ENCODE measurements at regions not wholly inside any gene's neighbourhood (a gene's known extent, or its start where the extent isn't known, plus 50 kb on each side); places are given as distances from the start of the nearest gene placed in this dataset.

DNA sequence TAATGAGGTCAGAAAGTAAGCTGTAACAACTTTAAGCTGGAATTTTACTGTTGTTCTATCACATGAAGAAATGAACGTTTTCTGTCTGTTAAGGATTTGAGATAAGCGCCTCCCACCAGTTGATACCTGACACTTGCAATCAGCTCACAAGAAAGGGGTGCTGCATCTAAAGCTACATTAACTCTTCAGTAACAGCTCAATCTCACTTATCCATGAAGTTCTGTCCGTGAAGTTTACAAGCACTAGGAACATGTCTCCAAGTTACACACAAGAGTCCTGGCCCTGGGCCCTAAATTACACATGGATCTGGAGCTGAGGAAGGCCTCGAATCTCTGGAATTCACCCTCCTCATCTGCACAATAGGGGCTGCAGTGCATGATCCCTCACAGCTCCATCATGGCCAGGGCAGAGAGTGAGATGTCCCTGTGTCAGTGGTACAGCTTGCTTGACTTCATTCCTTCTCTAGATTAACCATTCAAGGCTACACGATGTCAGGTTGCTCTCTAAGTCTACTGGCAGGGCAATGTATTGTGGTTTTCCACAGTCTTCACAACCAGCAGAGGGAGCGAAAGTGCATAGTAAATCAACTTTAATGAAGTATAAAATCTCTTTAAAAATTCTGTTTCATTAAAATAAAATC lies 182.4 kb upstream of the MCHR2 start:
- DNase-seq = no peak

DNA sequence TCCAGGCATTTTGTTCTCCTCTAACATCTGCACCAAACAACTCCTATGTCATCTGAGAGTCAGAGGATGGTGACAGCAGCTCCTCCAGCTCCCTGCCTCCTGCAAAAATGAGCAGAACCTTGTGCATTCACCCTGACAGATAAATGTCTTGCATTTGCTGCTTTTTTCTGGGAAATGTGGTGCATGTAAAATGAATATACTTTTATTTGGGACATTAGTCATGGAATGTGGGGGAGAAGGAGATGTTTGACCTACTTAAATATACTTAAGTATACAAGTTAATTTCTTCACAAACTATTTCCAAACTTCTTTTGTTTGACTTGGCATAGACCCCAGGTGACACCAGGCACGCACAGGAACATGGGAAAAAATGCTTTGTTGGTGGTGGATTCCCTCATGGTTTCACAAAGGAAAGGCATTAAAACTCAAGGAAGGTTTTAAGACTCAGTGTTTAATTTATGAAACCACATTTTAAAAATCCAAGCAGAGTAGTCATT lies 181.8 kb upstream of the MCHR2 start:
- DNase-seq = no peak

DNA sequence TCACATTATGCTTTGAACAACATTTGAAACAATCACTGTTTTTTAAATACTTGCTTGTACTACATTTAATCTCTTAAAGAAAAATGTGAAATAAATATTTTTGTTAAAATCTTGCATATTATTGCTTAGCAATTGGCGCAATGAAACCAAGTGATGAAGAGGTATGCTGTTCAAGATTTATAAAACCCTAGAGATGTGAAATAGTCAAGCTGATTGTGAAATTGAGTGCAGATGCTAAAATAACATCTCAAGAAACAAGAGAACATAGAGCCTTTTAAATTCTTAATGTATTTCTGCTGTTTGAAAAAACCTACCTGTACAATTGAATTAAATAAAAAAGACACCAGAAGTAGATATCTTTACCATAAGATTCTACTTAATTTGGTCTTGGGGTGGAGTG lies 179.2 kb upstream of the MCHR2 start:
- no peak for DNase-seq

DNA sequence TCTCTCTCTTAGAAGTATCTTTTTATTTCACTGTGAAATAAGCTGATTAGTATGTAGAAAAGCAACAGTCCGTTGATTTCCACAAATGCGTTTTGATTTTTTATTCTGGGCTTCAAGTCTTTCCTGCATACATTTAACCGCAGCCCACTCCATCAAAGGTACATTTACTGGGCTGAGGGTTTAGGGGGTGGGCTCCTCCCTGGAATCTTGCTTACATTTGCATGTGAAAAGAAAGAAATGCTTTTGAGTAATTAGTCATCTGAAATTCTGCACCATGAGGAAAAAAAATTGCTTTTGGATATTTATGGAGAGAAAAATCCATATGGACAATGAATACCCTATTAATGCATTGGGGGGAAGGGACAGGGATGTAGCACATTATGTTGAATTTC lies 178.3 kb upstream of the MCHR2 start:
- DNase-seq = no peak

DNA sequence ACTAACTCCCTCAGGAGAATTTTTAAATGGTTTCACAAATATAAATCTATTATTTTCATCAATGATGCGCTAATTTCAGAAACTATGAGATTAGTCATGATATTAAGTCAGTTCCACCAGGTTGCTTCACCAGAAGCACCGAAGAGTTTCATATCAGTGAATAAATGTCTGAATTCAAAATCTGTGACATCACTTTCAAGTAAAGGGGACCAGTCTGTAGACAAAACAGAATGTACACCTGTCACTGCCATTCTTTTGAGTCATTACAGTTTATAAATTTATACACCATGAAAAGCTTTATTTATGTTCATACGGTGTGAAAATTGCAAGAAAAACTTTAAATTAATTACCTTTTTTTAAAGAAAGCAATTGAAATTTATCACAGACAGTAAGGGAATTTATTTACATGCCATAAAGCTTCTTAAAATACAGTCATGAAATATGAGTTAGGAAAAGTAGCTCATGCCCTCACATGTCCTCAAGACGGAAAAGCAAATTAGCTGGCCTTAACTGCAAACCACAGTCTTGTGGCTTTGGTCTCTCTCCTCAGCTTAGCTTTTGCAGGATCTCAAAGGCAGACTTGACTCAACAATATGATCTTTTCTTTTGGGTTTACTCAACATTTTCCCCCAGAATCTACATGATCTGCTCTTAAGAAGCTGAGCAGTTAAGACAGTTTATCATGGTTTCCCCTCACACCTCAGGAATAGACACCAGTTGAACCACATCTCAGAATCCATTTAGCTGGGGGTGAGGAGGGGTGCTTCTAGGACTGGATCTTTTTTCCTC lies 177.7 kb upstream of the MCHR2 start:
- DNase-seq = no peak

DNA sequence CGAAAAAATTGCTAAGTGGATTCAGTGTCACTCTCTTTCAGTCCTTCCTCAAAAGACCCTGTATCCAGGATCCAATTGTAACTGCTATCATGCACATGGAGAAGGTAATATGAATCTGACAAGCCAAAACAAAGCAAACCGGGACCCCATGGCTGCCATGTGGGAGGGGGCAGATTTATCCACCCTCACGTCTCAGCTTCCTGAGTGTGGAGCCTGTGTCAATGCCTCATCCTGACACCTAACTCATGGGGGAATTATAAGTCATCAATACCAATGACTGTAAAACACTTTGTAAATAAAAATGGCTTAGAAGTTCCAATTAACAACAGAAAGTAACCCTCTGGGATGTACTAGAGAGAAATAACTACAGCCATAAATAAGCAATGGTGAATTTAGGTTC lies 174.1 kb upstream of the MCHR2 start:
- no peak for DNase-seq

DNA sequence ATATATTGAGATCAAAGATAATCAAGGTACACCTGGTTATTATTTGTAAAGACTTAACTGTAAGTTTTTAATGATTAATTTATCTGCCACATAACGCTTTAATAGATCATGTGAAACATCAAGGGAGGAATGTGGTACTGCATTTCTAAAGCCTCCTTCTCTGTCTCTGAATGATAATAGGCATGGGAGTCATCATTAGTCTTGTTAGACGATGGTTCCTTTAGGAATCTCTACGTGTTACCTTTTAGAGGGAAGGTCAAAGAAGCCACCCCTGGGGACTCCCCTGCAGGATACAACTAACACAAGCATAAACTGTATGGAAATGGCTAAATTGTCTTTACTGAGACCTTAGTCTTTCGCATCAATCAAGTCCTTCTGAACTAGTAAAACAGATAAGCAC lies 173.6 kb upstream of the MCHR2 start:
- no peak for DNase-seq

DNA sequence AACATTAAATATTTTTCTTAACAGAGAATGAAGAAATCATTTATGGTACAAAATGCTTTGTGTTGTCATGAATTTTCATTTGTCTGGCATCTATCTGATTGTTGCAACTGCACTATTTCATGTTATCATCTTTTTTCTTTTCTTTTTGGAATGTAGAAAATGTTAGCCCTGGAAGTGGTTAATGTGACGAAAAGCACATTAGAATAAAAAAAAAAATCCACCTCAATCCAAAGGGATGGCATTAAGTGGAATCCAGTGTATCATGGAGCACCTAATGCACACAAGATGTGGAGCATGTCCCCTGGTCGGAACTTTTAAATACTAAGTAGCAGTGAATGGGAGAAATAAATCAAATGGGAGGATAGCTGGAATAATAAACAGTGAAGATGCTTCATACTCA lies 172.9 kb upstream of the MCHR2 start:
- DNase-seq = no peak

DNA sequence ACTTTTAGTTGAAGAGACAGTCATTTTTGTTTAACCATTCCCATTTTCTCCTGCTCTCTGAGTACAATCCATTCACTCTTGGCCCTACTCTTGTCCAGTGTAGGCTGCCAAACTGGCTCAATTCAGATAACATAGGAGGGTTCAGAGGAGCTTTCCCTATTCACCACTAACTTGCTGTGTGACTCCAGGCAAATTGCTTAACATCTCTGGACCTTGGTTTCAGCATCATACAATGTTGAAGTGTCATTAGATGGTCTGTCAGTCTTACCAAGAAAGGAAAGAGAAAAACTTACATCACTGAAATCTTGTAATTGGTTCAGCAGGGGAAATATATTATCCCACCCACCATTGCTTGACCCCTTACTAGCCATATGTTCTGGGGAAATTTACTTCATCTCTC lies 171.4 kb upstream of the MCHR2 start:
- DNase-seq = no peak

DNA sequence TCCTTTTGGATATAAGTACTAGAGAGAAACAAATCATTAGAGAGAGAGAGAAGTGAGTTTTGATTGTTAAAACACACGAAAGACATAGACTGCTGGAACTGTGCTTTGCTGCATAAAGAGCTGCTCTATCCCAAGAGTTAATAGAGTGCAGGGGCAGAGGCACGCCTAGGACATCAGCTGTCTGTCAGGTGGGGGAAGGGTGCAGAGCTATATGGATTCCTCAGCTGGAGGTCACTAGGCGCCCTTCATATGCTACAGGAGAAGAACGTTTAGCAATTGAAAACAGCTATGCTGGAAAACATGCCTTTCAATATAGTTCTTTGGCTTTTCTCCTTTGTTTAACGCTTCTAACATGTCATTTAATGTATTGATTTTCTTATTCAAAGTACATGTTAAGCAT lies 169.0 kb upstream of the MCHR2 start:
- no peak for DNase-seq

DNA sequence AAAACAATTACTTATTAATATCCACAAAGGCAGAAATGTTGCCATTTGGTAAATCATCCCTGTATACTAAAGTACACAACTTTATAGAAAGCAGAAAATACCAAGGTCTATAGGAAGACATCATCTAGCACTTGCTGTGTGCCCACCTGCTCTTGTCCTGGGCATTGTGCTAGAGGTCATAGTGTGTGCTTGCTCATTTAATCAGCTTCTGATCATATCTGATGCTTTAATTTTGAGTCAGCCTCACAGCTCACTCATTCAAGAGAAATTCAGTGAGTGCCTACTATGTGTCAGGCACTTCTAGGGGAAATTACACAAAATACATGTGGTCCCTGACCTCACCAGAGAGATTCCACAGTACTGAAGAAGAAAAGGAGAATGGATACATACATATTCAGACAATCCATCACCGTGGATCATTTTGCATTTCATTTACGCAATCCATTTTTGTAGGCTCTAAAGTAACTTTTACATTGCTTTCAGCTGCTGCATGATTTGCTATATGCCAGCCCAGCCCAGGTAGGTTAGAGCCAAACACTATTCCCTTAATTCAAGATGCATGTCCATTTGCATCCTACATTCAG lies 167.9 kb upstream of the MCHR2 start:
- no peak for DNase-seq

DNA sequence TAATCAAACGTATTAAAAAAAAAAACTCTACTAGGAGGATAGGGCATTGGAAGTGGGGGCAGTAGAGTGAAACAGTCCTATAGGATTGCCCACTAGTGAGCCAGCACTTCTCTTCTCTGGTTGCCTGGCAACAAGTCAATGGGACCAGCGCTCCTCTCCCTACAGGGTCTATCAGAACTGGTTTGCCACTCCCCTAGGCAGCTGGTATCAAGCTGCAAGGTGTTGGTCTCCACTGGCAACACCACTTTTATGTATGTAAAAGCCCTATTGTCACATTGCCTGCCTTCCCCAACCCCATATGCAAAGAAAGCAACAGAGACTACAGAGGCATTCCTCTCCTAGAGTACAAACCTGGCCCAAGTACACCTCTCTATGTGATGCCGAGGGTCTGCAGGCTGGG lies 166.9 kb upstream of the MCHR2 start:
- DNase-seq = peak; percentile 9

DNA sequence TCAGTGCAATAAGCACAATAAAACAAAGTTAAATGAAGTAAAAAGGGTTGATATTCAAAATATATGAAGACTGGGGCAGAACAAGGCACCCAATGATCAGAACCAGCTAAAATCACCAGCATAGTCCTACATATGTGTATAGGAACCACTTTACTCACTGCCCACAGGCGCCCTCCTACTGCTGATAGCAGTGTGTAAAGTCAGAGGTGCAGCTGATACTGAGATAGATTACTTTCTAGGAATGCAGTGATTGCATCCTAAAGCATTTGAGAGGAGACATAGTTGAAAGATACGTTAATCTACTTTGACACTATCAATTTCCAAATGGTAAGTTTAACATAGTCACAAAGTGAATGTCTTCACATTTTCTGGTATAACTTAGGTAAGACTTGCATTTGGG lies 161.1 kb upstream of the MCHR2 start:
- DNase-seq = no peak

DNA sequence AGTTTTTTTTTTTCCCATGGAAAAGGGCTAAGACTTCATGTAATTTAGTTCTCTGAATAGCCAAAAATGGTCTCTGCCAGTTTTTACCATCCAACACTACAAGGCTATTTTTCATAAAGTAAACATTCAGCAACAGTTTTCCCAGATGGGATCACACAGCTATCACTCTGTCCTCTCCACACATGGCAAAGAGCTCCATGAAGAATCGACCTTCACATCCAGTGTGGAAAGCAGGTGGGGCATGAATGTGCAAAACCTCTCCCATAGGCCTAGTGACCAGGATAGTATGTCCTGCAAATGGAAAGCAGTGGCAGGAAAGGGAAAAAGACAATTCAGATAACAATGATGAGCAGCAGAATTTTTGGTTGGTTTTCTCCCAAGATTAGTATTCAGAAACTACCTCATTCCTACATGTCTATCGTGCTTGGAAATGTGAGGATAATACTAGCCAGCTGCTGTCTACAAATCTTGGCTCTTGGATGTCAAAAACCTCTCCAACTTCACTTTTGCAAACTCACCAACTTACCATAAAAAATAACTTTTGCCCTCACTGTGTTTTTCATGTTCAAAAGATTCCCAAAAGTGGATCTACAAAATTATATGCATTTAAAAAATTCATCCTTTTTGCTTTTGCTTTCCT lies 159.7 kb upstream of the MCHR2 start:
- no peak for DNase-seq

DNA sequence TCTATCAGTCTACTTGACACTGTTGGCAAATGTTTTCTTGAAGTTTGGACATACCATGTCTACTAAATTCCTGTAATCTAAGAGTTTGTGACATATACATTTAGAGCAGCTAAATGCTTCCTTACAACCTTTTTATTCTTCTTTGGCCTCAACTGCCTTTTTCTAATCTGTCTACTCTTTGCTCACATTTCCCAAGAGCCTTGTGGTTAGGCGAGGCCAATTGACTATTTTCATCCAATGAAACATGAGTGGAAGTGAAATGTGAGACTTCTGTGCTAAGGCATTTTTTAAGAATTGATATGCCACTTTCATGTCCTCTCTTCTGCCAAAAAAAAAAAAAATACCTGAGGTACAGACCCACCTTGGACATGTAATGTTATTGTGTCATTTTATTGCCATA lies 158.2 kb upstream of the MCHR2 start:
- no peak for DNase-seq

DNA sequence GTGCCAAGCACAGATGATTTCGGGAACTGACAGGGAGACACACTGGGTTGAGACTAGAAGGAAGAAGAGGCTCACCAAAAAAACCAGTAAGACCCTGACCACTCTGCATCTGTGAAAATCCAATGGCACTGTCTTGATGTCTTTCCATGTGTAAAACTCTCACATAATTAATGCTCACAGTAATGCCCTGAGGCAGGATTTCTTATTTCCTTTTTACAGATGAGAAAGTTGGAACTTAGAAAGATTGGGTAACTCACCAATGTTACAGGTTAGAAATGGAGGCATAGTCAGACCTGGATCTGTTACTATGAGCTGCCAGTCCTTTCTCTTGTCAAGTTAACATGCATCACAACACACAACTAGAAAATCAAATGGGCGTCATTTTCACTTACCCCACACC lies 151.0 kb upstream of the MCHR2 start:
- no peak for DNase-seq

DNA sequence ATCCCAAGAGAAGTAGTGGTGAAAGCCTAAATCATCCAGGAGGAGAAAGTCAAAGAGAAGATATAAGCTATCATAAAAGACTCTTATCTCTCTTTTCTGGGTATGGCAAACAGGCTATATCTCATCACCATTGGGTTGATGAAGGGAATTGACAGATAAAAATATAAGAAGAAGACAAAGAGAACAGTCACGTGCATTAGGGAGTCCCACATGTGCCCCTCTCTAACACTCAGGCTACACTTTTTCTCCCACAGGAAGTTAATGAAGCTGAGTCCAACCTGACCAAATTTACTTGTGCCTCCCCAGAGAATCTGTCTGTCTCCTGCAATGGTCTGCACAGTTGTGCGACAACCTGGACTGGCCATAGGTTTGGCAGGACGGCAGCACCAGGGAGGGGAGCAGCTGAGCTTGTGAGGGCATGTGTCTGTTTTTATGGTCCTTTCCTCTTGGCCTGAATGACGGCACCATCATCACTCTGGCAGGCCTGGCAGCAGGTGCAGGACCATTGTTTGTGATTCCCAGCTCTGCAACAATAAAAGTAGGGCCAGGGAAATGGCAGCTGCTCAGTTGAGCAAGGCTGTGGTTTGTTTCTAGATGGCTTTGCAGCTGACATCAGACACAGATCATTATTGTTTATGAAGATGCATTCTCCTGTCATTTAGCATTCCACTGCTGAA lies 144.5 kb upstream of the MCHR2 start:
- no peak for DNase-seq

DNA sequence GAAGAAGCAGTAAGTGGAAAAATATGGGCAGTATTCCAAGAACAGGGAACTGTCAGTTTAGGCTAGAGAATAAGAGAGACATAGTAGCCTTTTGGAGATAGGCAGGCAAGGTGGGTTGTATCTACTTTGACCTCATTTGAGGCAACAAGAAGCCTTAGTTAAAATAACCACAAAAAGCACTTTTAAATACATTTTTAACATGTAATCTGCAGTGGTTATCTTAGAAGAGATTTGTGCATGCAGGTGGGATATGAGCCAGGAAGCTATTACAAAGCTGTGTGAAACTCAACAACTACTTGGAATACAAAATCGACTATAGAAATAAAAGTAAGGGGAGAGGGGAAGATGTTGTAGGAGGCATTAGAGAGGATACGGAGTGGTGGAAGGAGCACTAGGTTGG lies 143.7 kb upstream of the MCHR2 start:
- DNase-seq = no peak

DNA sequence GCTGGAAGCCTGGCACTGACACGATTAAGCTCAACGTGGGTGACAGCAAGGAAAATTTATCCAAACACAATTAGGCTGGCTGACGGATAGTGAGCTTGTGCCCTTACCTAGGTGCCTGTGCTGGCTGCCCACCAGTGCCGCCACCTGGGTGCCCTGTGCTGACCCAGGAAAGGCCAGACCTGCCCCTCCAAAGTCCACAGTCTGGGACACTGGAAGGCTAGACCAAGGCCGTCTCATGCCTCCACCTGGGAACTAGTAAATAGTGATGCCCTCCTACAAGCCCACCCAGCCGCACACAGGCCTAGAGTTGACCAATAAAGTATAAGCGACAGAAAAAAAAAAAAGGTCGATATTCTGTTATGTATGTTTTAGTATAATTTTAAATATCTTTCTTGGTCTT lies 142.6 kb upstream of the MCHR2 start:
- DNase-seq = no peak

DNA sequence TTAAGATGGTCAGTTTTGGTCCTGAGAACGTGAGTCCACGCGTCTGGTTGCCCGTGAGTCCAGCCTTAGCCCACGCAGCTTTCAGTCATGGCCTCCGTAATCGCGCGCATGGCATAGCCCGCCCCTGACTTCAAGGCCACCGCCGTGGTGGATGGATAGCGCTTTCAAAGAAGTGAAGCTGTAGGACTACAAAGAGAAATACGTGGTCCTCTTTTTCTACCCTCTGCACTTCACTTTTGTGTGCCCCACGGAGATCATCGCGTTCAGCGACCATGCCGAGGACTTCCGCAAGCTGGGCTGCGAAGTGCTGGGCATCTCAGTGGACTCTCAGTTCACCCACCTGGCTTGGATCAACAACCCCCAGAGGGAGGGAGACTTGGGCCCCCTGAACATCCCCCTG lies 142.0 kb upstream of the MCHR2 start:
- DNase-seq = no peak

DNA sequence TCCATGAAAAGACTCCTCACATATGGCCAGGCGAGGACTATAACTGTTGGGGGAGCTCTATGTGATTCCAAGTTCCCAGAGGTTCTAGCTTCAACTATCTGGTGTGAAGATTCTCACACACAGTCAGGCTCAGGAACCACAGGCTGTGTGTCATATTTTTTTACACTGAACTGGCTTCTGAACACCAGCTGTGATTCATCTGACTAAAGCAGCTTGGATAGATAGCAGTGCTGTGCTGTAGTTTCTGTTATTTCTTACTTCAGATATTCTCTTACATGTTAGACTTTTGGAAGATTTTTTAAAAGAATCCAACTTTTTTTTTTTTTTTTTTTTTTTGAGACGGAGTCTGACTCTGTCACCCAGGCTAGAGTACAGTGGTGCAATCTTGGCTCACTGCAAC lies 140.7 kb upstream of the MCHR2 start:
- DNase-seq = no peak

DNA sequence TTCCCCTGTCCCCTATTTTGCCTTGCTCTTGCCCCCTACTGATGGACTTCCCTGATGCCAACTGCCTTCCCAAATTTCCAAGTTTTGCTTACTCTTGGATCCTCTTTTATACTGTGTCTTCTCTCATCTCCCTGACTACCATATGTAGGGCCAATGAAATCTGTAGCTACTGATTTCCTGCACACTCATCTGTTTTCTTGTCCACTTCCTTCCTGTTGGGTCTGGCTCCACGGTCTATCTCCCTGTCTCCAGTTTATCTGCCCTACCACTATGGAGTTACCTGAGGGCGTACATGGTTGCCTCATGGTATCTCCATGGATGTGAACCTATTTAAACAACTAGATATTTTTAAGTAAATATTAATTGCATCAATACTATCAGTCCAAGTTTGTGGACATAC lies 140.3 kb upstream of the MCHR2 start:
- no peak for DNase-seq

DNA sequence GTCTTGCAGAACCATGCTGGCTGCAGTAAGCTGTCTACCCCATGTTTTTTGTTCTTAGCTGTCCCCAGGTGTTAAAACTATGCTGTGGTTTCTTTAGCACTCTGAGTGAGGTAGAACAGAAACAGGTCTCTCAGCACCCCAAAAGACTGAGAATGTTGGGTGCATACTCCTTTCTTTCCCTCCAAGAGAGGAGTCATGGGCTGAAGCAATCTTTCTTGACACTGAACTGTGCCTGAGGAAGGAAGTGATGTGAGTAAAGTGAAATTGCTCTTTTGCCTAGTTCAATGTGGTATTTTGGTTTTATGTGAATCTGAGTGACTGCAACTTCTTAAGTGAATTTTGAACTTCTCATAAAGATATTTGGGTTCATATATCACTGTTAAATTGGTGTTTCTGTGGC lies 138.0 kb upstream of the MCHR2 start:
- no peak for DNase-seq
